BLaER1 treated with 17β-estradiol and CSF1 and Interleukin-3, amounts not matched to agents 10 nM and 100 nM (cell line): ENCODE measurements at regions not wholly inside any gene's neighbourhood (a gene's known extent, or its start where the extent isn't known, plus 50 kb on each side); places are given as distances from the start of the nearest gene placed in this dataset.

Source experiments
- H3K27ac ChIP-seq, 11 experiments: shearing (Covaris generic); formaldehyde crosslinking; 2 replicates each; pipeline ENCODE4 v1.8.1; 2022
- H3K27me3 ChIP-seq, 11 experiments: shearing (Covaris generic); formaldehyde crosslinking; 2 replicates each; pipeline ENCODE4 v1.8.1; 2022
- H3K36me3 ChIP-seq, 11 experiments: shearing (Covaris generic); formaldehyde crosslinking; 2 replicates each; pipeline ENCODE4 v1.8.1; 2022
- H3K4me1 ChIP-seq, 10 experiments: shearing (Covaris generic); formaldehyde crosslinking; 2 replicates each; pipeline ENCODE4 v1.8.1; 2022
- H3K4me2 ChIP-seq, 11 experiments: shearing (Covaris generic); formaldehyde crosslinking; 2 replicates each; pipeline ENCODE4 v1.8.1; 2022
- H3K4me3 ChIP-seq, 10 experiments: shearing (Covaris generic); formaldehyde crosslinking; 2 replicates each; pipeline ENCODE4 v1.8.1; 2022
- H3K9ac ChIP-seq, 11 experiments: shearing (Covaris generic); formaldehyde crosslinking; 2 replicates each; pipeline ENCODE4 v1.8.1; 2022
- H3K9me3 ChIP-seq, 11 experiments: shearing (Covaris generic); formaldehyde crosslinking; replicated peaks in 1 of 11; 2 replicates each; pipeline ENCODE4 v1.8.1; 2022
- H4K20me1 ChIP-seq, 11 experiments: shearing (Covaris generic); formaldehyde crosslinking; 2 replicates each; pipeline ENCODE4 v1.8.1; 2022
- Cebpa-rat ChIP-seq, 11 experiments: shearing (Covaris generic); IDR thresholded peaks; 2 replicates each; pipeline ENCODE4 v1.8.1; 2022

DNA sequence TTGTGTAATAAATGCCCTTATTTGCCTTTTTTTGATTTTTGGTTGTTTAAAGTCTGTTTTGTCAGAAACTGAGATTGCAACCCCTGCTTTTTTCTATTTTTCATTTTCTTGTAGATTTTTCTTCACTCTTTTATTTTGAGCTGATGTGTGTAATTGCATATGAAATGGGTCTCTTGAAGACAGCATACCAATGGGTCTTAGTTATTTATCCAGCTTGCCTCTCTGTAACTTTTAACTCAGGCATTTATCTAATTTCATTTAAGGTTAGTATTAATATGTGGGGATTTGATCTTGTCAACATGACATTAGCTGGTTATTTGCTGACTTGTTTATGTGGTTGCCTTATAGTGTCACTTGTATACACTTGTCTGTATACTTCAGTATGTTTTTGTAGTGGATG lies 378.0 kb downstream of the CPXCR1 start:
- Histone ChIP-seq H3K4me3 (no peak overlapping the region), H3K9ac (no peak overlapping the region), H3K27ac (no peak overlapping the region), H3K9me3 (peaks cover 18 to 48% (median 31%) of the 10 kb centered on the region in 11 experiments; a peak in 21 of 22 replicates), H3K4me2 (no peak overlapping the region), H3K4me1 (no peaks in the 10 kb centered on the region), H3K36me3 (no peaks in the 10 kb centered on the region), H4K20me1 (no peaks in the 10 kb centered on the region; a peak in 1 of 22 replicates), H3K27me3 (peaks cover 25 to 100% (median 94%) of the 10 kb centered on the region in 11 experiments; a peak in 20 of 22 replicates)
- TF ChIP-seq Cebpa-rat (IDR thresholded peaks at IDR 0.05), result no peak
